HepG2 (cell line): ENCODE measurements at regions not wholly inside any gene's neighbourhood (a gene's known extent, or its start where the extent isn't known, plus 50 kb on each side); places are given as distances from the start of the nearest gene placed in this dataset.

Source experiments
- CBX5 ChIP-seq: sonication (generic); formaldehyde crosslinking; IDR thresholded peaks from 2 replicates; pipeline ENCODE4 v1.4.0; 2020; ENCODE audit warnings: missing genetic modification reagents, borderline replicate concordance
- DR1 ChIP-seq: sonication (generic); formaldehyde crosslinking; IDR thresholded peaks from 2 replicates; pipeline ENCODE4 v1.8.0; 2021; ENCODE audit warnings: mild to moderate bottlenecking, missing genetic modification reagents, inconsistent platforms
- EP300 ChIP-seq, 3 experiments: sonication (generic) in 1 of 3; formaldehyde crosslinking in 1 of 3; IDR thresholded peaks; 2 replicates each; pipeline versions ENCODE4 v1.5.1 to v1.6.1; 2011 to 2020; ENCODE audit warnings: low read depth in 2 of 3, low read length in 2 of 3, borderline replicate concordance in 1 of 3, improper control_type of control experiment in 1 of 3, mild to moderate bottlenecking in 1 of 3, missing genetic modification reagents in 1 of 3, moderate library complexity in 1 of 3
- HES4 ChIP-seq: sonication (generic); formaldehyde crosslinking; IDR thresholded peaks from 2 replicates; pipeline ENCODE4 v1.9.0; 2021; ENCODE audit warnings: mild to moderate bottlenecking, missing genetic modification reagents, borderline replicate concordance
- KLF13 ChIP-seq: sonication (generic); formaldehyde crosslinking; IDR thresholded peaks from 2 replicates; pipeline ENCODE4 v1.4.0; 2020; ENCODE audit warnings: mild to moderate bottlenecking, missing genetic modification reagents
- NFYB ChIP-seq: sonication (generic); formaldehyde crosslinking; IDR thresholded peaks from 2 replicates; pipeline ENCODE4 v1.4.0; 2020; ENCODE audit warnings: missing genetic modification reagents
- PCBP1 ChIP-seq: fragments of 200-400 bp; formaldehyde crosslinking; IDR thresholded peaks from 2 replicates; pipeline ENCODE4 v1.6.1; 2017; ENCODE audit warnings: mild to moderate bottlenecking, low read depth, low read length, borderline replicate concordance
- PHF5A ChIP-seq: IDR thresholded peaks from one replicate; pipeline ENCODE4 v1.6.1; 2018; ENCODE audit warnings: low read depth, missing genetic modification reagents; ENCODE audit not compliant: unreplicated experiment
- POLR2A ChIP-seq, 2 experiments: IDR thresholded peaks; 2 replicates each; pipeline ENCODE4 v1.6.1; 2011; ENCODE audit warnings: low read depth in 2 of 2, low read length in 2 of 2, mild to moderate bottlenecking in 1 of 2, moderate library complexity in 1 of 2; ENCODE audit not compliant: insufficient read depth in 1 of 2
- SNRNP70 ChIP-seq: fragments of 200-400 bp; formaldehyde crosslinking; IDR thresholded peaks from 2 replicates; pipeline ENCODE4 v1.6.1; 2017; ENCODE audit warnings: mild to moderate bottlenecking, low read depth, low read length, moderate library complexity
- SOX13 ChIP-seq, 3 experiments: fragments of 450-650 bp in 1 of 3; sonication (generic) in 1 of 3; formaldehyde crosslinking in 1 of 3; IDR thresholded peaks in 2 of 3; conservative IDR thresholded peaks in 1 of 3; 2 replicates each; pipeline versions ENCODE4 v1.5.0 to v1.6.1; 2016 to 2020; ENCODE audit warnings: antibody characterized with exemption in 1 of 3, mild to moderate bottlenecking in 1 of 3, missing compliant biosample characterization in 1 of 3, missing genetic modification reagents in 1 of 3, moderate library complexity in 1 of 3
- YEATS2 ChIP-seq: sonication (generic); formaldehyde crosslinking; IDR thresholded peaks from 2 replicates; pipeline ENCODE4 v1.4.0; 2020; ENCODE audit warnings: missing genetic modification reagents, borderline replicate concordance
- ZNF224 ChIP-seq: sonication (generic); formaldehyde crosslinking; IDR thresholded peaks from 2 replicates; pipeline ENCODE4 v1.5.0; 2020; ENCODE audit warnings: mild to moderate bottlenecking, missing genetic modification reagents
- TF ChIP-seq, protein P1 (sequence below): sonication (generic); formaldehyde crosslinking; IDR thresholded peaks from 2 replicates; pipeline ENCODE4 v1.5.1; 2020; ENCODE audit warnings: mild to moderate bottlenecking, missing genetic modification reagents, borderline replicate concordance
- TF ChIP-seq, protein P2 (sequence below): sonication (generic); formaldehyde crosslinking; IDR thresholded peaks from 2 replicates; pipeline ENCODE4 v1.9.0; 2021; ENCODE audit warnings: mild to moderate bottlenecking, missing genetic modification reagents
- TF ChIP-seq, protein P3 (sequence below): sonication (generic); formaldehyde crosslinking; IDR thresholded peaks from 2 replicates; pipeline ENCODE4 v1.8.0; 2022; ENCODE audit warnings: mild to moderate bottlenecking, missing genetic modification reagents, moderate library complexity

DNA sequence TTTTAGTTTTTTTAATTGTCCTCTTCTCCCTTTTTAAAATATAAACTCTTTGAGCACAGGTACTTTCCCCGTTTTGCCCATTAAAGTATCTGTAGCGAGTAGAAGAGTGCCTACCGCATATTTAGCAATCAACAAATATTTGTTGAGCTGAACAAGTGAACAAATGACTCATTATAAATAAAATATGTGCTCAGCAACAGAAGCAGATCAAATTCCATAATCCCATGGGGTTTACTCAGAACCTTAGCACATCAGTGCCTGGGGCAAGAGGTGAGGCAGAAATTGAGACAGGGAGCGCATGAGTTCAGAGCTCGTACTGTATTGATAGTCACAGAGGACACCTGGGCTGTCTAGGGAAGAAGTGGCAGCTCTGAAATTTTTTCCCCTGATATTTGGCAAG is 161.0 kb downstream of the SEM1 start (continued):
- TF ChIP-seq, protein P1, sequence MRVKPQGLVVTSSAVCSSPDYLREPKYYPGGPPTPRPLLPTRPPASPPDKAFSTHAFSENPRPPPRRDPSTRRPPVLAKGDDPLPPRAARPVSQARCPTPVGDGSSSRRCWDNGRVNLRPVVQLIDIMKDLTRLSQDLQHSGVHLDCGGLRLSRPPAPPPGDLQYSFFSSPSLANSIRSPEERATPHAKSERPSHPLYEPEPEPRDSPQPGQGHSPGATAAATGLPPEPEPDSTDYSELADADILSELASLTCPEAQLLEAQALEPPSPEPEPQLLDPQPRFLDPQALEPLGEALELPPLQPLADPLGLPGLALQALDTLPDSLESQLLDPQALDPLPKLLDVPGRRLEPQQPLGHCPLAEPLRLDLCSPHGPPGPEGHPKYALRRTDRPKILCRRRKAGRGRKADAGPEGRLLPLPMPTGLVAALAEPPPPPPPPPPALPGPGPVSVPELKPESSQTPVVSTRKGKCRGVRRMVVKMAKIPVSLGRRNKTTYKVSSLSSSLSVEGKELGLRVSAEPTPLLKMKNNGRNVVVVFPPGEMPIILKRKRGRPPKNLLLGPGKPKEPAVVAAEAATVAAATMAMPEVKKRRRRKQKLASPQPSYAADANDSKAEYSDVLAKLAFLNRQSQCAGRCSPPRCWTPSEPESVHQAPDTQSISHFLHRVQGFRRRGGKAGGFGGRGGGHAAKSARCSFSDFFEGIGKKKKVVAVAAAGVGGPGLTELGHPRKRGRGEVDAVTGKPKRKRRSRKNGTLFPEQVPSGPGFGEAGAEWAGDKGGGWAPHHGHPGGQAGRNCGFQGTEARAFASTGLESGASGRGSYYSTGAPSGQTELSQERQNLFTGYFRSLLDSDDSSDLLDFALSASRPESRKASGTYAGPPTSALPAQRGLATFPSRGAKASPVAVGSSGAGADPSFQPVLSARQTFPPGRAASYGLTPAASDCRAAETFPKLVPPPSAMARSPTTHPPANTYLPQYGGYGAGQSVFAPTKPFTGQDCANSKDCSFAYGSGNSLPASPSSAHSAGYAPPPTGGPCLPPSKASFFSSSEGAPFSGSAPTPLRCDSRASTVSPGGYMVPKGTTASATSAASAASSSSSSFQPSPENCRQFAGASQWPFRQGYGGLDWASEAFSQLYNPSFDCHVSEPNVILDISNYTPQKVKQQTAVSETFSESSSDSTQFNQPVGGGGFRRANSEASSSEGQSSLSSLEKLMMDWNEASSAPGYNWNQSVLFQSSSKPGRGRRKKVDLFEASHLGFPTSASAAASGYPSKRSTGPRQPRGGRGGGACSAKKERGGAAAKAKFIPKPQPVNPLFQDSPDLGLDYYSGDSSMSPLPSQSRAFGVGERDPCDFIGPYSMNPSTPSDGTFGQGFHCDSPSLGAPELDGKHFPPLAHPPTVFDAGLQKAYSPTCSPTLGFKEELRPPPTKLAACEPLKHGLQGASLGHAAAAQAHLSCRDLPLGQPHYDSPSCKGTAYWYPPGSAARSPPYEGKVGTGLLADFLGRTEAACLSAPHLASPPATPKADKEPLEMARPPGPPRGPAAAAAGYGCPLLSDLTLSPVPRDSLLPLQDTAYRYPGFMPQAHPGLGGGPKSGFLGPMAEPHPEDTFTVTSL (CRISPR knock-in tag): peak; percentile 60; the same call in 1 of the 2 replicates
- TF ChIP-seq CBX5 (CRISPR knock-in tag) (no peak), SOX13 (IDR thresholded peaks at IDR 0.05) (no peak), SOX13 (CRISPR knock-in tag; conservative IDR thresholded peaks at IDR 0.05 in 1 of 2, IDR thresholded peaks at IDR 0.05 in 1 of 2) (peak in 1 of 2 experiments; percentile 50; a peak in 1 of 4 replicates), POLR2A (IDR thresholded peaks at IDR 0.05; ENCODE audit: insufficient read depth in 1 of 2, low read depth in 2 of 2, low read length in 2 of 2) (no peak), ZNF224 (no peak), EP300 (IDR thresholded peaks at IDR 0.05; ENCODE audit: low read depth in 2 of 2, low read length in 2 of 2) (peak in 1 of 2 experiments; percentile 54; a peak in 1 of 4 replicates), EP300 (CRISPR knock-in tag; IDR thresholded peaks at IDR 0.05; ENCODE audit: borderline replicate concordance) (no peak), NFYB (CRISPR knock-in tag) (no peak), PHF5A (CRISPR knock-in tag) (no peak), DR1 (CRISPR knock-in tag) (no peak), SNRNP70 (no peak), HES4 (CRISPR knock-in tag) (no peak), PCBP1 (no peak), KLF13 (CRISPR knock-in tag) (no peak), YEATS2 (no peak)
- TF ChIP-seq, protein P2, sequence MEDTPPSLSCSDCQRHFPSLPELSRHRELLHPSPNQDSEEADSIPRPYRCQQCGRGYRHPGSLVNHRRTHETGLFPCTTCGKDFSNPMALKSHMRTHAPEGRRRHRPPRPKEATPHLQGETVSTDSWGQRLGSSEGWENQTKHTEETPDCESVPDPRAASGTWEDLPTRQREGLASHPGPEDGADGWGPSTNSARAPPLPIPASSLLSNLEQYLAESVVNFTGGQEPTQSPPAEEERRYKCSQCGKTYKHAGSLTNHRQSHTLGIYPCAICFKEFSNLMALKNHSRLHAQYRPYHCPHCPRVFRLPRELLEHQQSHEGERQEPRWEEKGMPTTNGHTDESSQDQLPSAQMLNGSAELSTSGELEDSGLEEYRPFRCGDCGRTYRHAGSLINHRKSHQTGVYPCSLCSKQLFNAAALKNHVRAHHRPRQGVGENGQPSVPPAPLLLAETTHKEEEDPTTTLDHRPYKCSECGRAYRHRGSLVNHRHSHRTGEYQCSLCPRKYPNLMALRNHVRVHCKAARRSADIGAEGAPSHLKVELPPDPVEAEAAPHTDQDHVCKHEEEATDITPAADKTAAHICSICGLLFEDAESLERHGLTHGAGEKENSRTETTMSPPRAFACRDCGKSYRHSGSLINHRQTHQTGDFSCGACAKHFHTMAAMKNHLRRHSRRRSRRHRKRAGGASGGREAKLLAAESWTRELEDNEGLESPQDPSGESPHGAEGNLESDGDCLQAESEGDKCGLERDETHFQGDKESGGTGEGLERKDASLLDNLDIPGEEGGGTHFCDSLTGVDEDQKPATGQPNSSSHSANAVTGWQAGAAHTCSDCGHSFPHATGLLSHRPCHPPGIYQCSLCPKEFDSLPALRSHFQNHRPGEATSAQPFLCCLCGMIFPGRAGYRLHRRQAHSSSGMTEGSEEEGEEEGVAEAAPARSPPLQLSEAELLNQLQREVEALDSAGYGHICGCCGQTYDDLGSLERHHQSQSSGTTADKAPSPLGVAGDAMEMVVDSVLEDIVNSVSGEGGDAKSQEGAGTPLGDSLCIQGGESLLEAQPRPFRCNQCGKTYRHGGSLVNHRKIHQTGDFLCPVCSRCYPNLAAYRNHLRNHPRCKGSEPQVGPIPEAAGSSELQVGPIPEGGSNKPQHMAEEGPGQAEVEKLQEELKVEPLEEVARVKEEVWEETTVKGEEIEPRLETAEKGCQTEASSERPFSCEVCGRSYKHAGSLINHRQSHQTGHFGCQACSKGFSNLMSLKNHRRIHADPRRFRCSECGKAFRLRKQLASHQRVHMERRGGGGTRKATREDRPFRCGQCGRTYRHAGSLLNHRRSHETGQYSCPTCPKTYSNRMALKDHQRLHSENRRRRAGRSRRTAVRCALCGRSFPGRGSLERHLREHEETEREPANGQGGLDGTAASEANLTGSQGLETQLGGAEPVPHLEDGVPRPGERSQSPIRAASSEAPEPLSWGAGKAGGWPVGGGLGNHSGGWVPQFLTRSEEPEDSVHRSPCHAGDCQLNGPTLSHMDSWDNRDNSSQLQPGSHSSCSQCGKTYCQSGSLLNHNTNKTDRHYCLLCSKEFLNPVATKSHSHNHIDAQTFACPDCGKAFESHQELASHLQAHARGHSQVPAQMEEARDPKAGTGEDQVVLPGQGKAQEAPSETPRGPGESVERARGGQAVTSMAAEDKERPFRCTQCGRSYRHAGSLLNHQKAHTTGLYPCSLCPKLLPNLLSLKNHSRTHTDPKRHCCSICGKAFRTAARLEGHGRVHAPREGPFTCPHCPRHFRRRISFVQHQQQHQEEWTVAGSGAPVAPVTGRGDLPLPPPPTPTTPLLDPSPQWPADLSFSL: no peak
- TF ChIP-seq, protein P3, sequence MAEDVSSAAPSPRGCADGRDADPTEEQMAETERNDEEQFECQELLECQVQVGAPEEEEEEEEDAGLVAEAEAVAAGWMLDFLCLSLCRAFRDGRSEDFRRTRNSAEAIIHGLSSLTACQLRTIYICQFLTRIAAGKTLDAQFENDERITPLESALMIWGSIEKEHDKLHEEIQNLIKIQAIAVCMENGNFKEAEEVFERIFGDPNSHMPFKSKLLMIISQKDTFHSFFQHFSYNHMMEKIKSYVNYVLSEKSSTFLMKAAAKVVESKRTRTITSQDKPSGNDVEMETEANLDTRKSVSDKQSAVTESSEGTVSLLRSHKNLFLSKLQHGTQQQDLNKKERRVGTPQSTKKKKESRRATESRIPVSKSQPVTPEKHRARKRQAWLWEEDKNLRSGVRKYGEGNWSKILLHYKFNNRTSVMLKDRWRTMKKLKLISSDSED (CRISPR knock-in tag): no peak
